Natural killer cell (primary cell): ENCODE measurements at regions not wholly inside any gene's neighbourhood (a gene's known extent, or its start where the extent isn't known, plus 50 kb on each side); places are given as distances from the start of the nearest gene placed in this dataset.

Source experiments
- ATAC-seq, 3 donors: fragments of 150-1000 bp in 2 of 3; fragments of 200-7000 bp in 1 of 3; cut with Tn5 transposase; 1 replicate in 1 of 3; 2 replicates in 2 of 3; pipeline ENCODE4 v1.10.0; 2021; ENCODE audit warnings: mild to moderate bottlenecking in 2 of 3, moderate library complexity in 2 of 3
- DNase-seq, 2 donors: peaks; one replicate each; pipeline versions ENCODE4 v3.0.0 to v3.0.0-alpha.2; 2013 to 2021; ENCODE audit warnings: mixed read lengths in 1 of 2
- H3K27ac ChIP-seq: one replicate; pipeline ENCODE4 v1.5.1; 2013; ENCODE audit warnings: mild to moderate bottlenecking, low read length
- H3K27me3 ChIP-seq: one replicate; pipeline ENCODE4 v1.6.1; 2013; ENCODE audit warnings: low read length; ENCODE audit not compliant: control insufficient read depth, insufficient read depth
- H3K36me3 ChIP-seq: one replicate; pipeline ENCODE4 v1.6.1; 2013; ENCODE audit warnings: low read length; ENCODE audit not compliant: control insufficient read depth, insufficient read depth
- H3K4me1 ChIP-seq: one replicate; pipeline ENCODE4 v1.6.1; 2013; ENCODE audit warnings: low read length; ENCODE audit not compliant: control insufficient read depth, insufficient read depth
- H3K4me3 ChIP-seq: one replicate; pipeline ENCODE4 v1.5.1; 2013; ENCODE audit warnings: low read length
- H3K9me3 ChIP-seq: one replicate; pipeline ENCODE4 v1.6.1; 2013; ENCODE audit warnings: low read length; ENCODE audit not compliant: control insufficient read depth, insufficient read depth
- H3K27ac Mint-ChIP-seq, 2 donors: one replicate each; pipeline ENCODE4 v1.8.0; 2022; ENCODE audit warnings: mild to moderate bottlenecking in 2 of 2, mixed read lengths in 2 of 2, moderate library complexity in 1 of 2
- H3K27me3 Mint-ChIP-seq, 2 donors: one replicate each; pipeline ENCODE4 v1.8.0; 2022; ENCODE audit warnings: low read depth in 2 of 2, mixed read lengths in 2 of 2
- H3K36me3 Mint-ChIP-seq: one replicate; pipeline ENCODE4 v1.8.0; 2022; ENCODE audit warnings: mixed read lengths
- H3K4me1 Mint-ChIP-seq, 2 donors: one replicate each; pipeline ENCODE4 v1.8.0; 2022; ENCODE audit warnings: mixed read lengths in 2 of 2
- H3K4me3 Mint-ChIP-seq: one replicate; pipeline ENCODE4 v1.8.0; 2022; ENCODE audit warnings: mild to moderate bottlenecking, moderate library complexity, mixed read lengths
- H3K9me3 Mint-ChIP-seq, 2 donors: one replicate each; pipeline ENCODE4 v1.8.0; 2022; ENCODE audit warnings: mixed read lengths in 2 of 2
- CTCF ChIP-seq: fragments of 200-600 bp; IDR thresholded peaks from one replicate; pipeline ENCODE4 v1.8.0; 2022; ENCODE audit warnings: antibody characterized with exemption
- WGBS: methylation state at CpG from one replicate; pipeline ENCODE4 v1.1.7; 2013; ENCODE audit warnings: missing lambda C conversion rate; ENCODE audit not compliant: insufficient coverage; 5-methylcytosine and 5-hydroxymethylcytosine counted together
- intact Hi-C: fragments of 100-400 bp; cut with micrococcal nuclease; formaldehyde crosslinking; loops from one replicate; pipeline ENCODE4 v1.14.2; 2022

- ATAC-seq = peak in 1 of 3 donors; percentile 24
- no peak for TF ChIP-seq CTCF
- intact Hi-C loops = no loop called here
- no peaks in the 10 kb centered on the region for H3K27me3 ChIP-seq
- over 99% methylated on average over 7 of the region's 7 CpGs for WGBS
- DNase-seq = no peak
- H3K4me3 ChIP-seq = no peak overlapping the region
- Mint-ChIP-seq H3K27me3 (peaks cover 0 to 3% of the 10 kb centered on the region in 2 donors), H3K27ac (no peak overlapping the region), H3K4me3 (no peak overlapping the region), H3K9me3 (no peaks in the 10 kb centered on the region), H3K36me3 (no peaks in the 10 kb centered on the region), H3K4me1 (peaks cover 0 to 6% of the 10 kb centered on the region in 2 donors)
- H3K27ac ChIP-seq = no peak overlapping the region
- H3K36me3 ChIP-seq = no peaks in the 10 kb centered on the region
- no peaks in the 10 kb centered on the region for H3K4me1 ChIP-seq
- H3K9me3 ChIP-seq = no peaks in the 10 kb centered on the region
Observed at GRCh38 chr5:87029951-87030350, 237.7 kb upstream of the RASA1 start.

DNA sequence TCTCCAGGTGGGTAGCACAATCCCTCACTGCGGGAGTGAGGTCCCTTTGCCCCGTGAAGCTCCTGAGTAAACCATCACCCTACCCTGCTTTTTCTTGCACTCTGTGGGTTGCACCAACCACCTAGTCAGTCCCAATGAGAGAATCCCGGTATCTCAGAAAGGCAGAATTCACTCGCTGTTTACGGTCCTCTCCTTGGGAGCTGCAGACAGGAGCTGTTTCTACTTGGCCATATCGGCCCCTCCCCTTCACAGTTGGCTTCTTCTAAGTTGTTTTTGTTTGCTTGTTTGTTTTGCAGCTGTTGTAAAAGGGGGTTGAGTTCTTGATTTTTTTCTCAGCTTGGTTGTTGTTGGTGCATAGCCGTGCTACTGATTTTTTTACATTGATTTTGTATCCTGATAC, 237.0 kb upstream of the RASA1 start:
- Histone ChIP-seq H3K36me3 (no peaks in the 10 kb centered on the region), H3K27me3 (no peaks in the 10 kb centered on the region), H3K9me3 (no peaks in the 10 kb centered on the region), H3K27ac (no peak overlapping the region), H3K4me1 (no peaks in the 10 kb centered on the region), H3K4me3 (no peak overlapping the region)
- H3K4me1 Mint-ChIP-seq = peaks cover 0 to 6% of the 10 kb centered on the region in 2 donors
- 95% methylated on average over 7 of the region's 7 CpGs for WGBS
- H3K4me3 Mint-ChIP-seq = no peak overlapping the region
- H3K9me3 Mint-ChIP-seq = no peaks in the 10 kb centered on the region
- H3K36me3 Mint-ChIP-seq = no peaks in the 10 kb centered on the region
- ATAC-seq (no peak), DNase-seq (no peak)
- intact Hi-C loops = no loop called here
- no peak for TF ChIP-seq CTCF
- no peak overlapping the region for H3K27ac Mint-ChIP-seq
- peaks cover 0 to 3% of the 10 kb centered on the region in 2 donors for H3K27me3 Mint-ChIP-seq

DNA sequence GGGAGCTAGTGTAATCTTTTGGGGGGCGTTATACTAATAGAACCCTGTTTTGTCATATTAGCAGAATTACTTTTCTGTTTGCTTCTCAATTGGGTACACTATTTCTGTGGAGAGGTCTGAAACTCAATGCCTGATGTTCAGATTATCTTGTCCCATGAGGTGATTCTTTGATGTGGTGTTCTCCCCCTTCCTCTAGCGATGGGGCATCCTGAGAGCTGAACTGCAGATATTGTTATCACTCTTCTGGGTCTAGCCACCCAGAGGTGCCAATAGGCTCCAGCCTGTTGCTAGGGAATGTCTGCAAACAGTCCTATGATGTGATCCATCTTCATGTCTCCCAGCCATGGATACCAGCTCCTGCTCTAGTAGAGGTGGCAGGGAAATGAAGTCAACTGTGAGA, 233.1 kb upstream of the RASA1 start:
- no peaks in the 10 kb centered on the region for H3K27me3 Mint-ChIP-seq
- no peaks in the 10 kb centered on the region for H3K36me3 Mint-ChIP-seq
- peaks cover under 1 to 8% of the 10 kb centered on the region in 2 donors for H3K4me1 Mint-ChIP-seq
- H3K4me3 Mint-ChIP-seq = no peak overlapping the region
- no peaks in the 10 kb centered on the region for H3K9me3 ChIP-seq
- WGBS = 73% methylated on average over 2 of the region's 2 CpGs
- no peaks in the 10 kb centered on the region for H3K9me3 Mint-ChIP-seq
- no peak overlapping the region for H3K4me3 ChIP-seq
- H3K27ac Mint-ChIP-seq = no peak overlapping the region
- ATAC-seq (no peak), DNase-seq (peak in 1 of 2 donors; percentile 11)
- no peaks in the 10 kb centered on the region for H3K4me1 ChIP-seq
- TF ChIP-seq CTCF = no peak
- no peaks in the 10 kb centered on the region for H3K36me3 ChIP-seq
- H3K27ac ChIP-seq = no peak overlapping the region
- no peaks in the 10 kb centered on the region for H3K27me3 ChIP-seq
- intact Hi-C loops = no loop called here

- peaks cover 15 to 26% of the 10 kb centered on the region in 2 donors for H3K4me1 Mint-ChIP-seq
- WGBS = 97% methylated on average over 7 of the region's 7 CpGs
- no peak for ATAC-seq
Observed at GRCh38 chr5:87042554-87042953, 225.1 kb upstream of the RASA1 start.

More at GRCh38 chr5:87042554-87042953, 225.1 kb upstream of the RASA1 start:
- Mint-ChIP-seq H3K9me3 (peaks cover 0 to 2% of the 10 kb centered on the region in 2 donors), H3K27me3 (no peaks in the 10 kb centered on the region), H3K4me3 (no peak overlapping the region), H3K27ac (no peak overlapping the region), H3K36me3 (no peaks in the 10 kb centered on the region)
- Histone ChIP-seq H3K4me1 (no peaks in the 10 kb centered on the region), H3K9me3 (no peaks in the 10 kb centered on the region), H3K27ac (no peak overlapping the region), H3K36me3 (no peaks in the 10 kb centered on the region), H3K4me3 (no peak overlapping the region), H3K27me3 (no peaks in the 10 kb centered on the region)
- intact Hi-C loops = no loop called here
- no peak for TF ChIP-seq CTCF
- DNase-seq = no peak
